Mesothelial cell of epicardium (in vitro differentiated cells): ENCODE measurements at regions not wholly inside any gene's neighbourhood (a gene's known extent, or its start where the extent isn't known, plus 50 kb on each side); places are given as distances from the start of the nearest gene placed in this dataset.

Experiments used
- DNase-seq, 2 experiments: peaks; one replicate each; pipeline ENCODE4 v3.0.0; 2021; ENCODE audit warnings: low spot score in 2 of 2; ENCODE audit not compliant: unreplicated experiment in 2 of 2
- H3K27ac Mint-ChIP-seq: 2 replicates; pipeline ENCODE4 v1.8.0; 2021; ENCODE audit warnings: mixed read lengths
- H3K27me3 Mint-ChIP-seq: 2 replicates; pipeline ENCODE4 v1.8.0; 2021; ENCODE audit warnings: low read depth, mixed read lengths
- H3K36me3 Mint-ChIP-seq: 2 replicates; pipeline ENCODE4 v1.8.0; 2021; ENCODE audit warnings: mixed read lengths
- H3K4me1 Mint-ChIP-seq: 2 replicates; pipeline ENCODE4 v1.8.0; 2021; ENCODE audit warnings: mixed read lengths
- H3K4me3 Mint-ChIP-seq: 2 replicates; pipeline ENCODE4 v1.8.0; 2021; ENCODE audit warnings: mild to moderate bottlenecking, moderate library complexity, mixed read lengths
- H3K9me3 Mint-ChIP-seq: 2 replicates; pipeline ENCODE4 v1.8.0; 2021; ENCODE audit warnings: mixed read lengths
- CTCF ChIP-seq: fragments of 200-600 bp; sonication (generic); IDR thresholded peaks from one replicate; pipeline ENCODE4 v1.5.0; 2021; ENCODE audit warnings: antibody characterized with exemption; ENCODE audit not compliant: unreplicated experiment

- H3K4me3 Mint-ChIP-seq, result no peak overlapping the region
- H3K4me1 Mint-ChIP-seq, result no peaks in the 10 kb centered on the region
- peaks cover 26% of the 10 kb centered on the region for H3K9me3 Mint-ChIP-seq
- no peak for DNase-seq
- TF ChIP-seq CTCF, result no peak
- no peaks in the 10 kb centered on the region for H3K36me3 Mint-ChIP-seq
- H3K27me3 Mint-ChIP-seq, result no peaks in the 10 kb centered on the region
- H3K27ac Mint-ChIP-seq, result no peak overlapping the region
Observed at GRCh38 chr2:180343528-180344345, 336.6 kb upstream of the CWC22 start.

GRCh38 chr2:180337136-180337535 is 330.0 kb upstream of the CWC22 start:
- Mint-ChIP-seq H3K9me3 (peaks cover 62% of the 10 kb centered on the region), H3K4me3 (no peak overlapping the region), H3K36me3 (peaks cover 7% of the 10 kb centered on the region), H3K27ac (no peak overlapping the region), H3K27me3 (no peaks in the 10 kb centered on the region), H3K4me1 (no peaks in the 10 kb centered on the region)
- no peak for TF ChIP-seq CTCF
- no peak for DNase-seq

- Mint-ChIP-seq H3K27me3 (no peaks in the 10 kb centered on the region), H3K9me3 (peaks cover 67% of the 10 kb centered on the region), H3K4me1 (no peaks in the 10 kb centered on the region), H3K36me3 (peaks cover 7% of the 10 kb centered on the region), H3K27ac (no peak overlapping the region), H3K4me3 (no peak overlapping the region)
- DNase-seq, result no peak
- TF ChIP-seq CTCF, result no peak
Observed at GRCh38 chr2:180336550-180336949, 329.5 kb upstream of the CWC22 start.

GRCh38 chr2:180334514-180334913 is 327.4 kb upstream of the CWC22 start:
- H3K9me3 Mint-ChIP-seq, result peaks cover 71% of the 10 kb centered on the region
- DNase-seq, result no peak
- no peak overlapping the region for H3K4me3 Mint-ChIP-seq
- H3K27ac Mint-ChIP-seq, result no peak overlapping the region
- peaks cover 7% of the 10 kb centered on the region for H3K36me3 Mint-ChIP-seq
- no peak for TF ChIP-seq CTCF
- no peaks in the 10 kb centered on the region for H3K27me3 Mint-ChIP-seq
- H3K4me1 Mint-ChIP-seq, result no peaks in the 10 kb centered on the region

GRCh38 chr2:180328795-180329422 is 321.8 kb upstream of the CWC22 start:
- Mint-ChIP-seq H3K4me1 (no peaks in the 10 kb centered on the region), H3K9me3 (peaks cover 28% of the 10 kb centered on the region), H3K27me3 (no peaks in the 10 kb centered on the region), H3K4me3 (no peak overlapping the region), H3K36me3 (no peaks in the 10 kb centered on the region), H3K27ac (no peak overlapping the region)
- no peak for TF ChIP-seq CTCF
- no peak for DNase-seq
